Hepatocyte (in vitro differentiated cells): ENCODE measurements at regions not wholly inside any gene's neighbourhood (a gene's known extent, or its start where the extent isn't known, plus 50 kb on each side); places are given as distances from the start of the nearest gene placed in this dataset.

Source experiments
- CTCF ChIP-seq: fragments of 200-600 bp; sonication (generic); IDR thresholded peaks from 2 replicates; pipeline ENCODE4 v1.5.1; 2016; ENCODE audit warnings: antibody characterized with exemption, mild to moderate bottlenecking; ENCODE audit not compliant: poor library complexity
- EZH2 ChIP-seq: fragments of 200-600 bp; sonication (generic); IDR thresholded peaks from 2 replicates; pipeline ENCODE4 v1.6.1; 2016; ENCODE audit warnings: antibody characterized with exemption, mild to moderate bottlenecking, borderline replicate concordance

GRCh38 chrX:8048466-8048865 is 121.3 kb upstream of the PNPLA4 start:
- TF ChIP-seq CTCF (no peak), EZH2 (no peak)
